ENCODE measurements at regions not wholly inside any gene's neighbourhood (a gene's known extent, or its start where the extent isn't known, plus 50 kb on each side); places are given as distances from the start of the nearest gene placed in this dataset.

DNA sequence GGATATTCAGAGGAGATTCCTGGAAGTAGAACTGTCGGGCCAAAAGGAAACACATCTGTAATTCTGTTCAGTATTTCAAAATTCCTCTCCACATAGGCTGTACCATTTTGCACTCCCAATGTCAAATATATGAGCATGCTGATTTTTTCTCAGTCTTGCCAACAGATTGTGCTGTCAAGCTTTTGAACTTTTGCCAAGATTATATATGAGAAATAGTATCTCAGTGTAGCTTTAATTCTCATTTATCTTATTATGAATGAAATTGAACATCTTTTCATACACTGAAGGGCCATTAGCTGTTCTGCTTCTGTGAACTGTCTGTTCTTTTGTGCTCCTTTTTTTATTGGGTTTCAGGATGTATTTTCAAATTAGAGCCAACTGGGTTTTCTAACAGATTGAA, 907.1 kb downstream of the MAT2B start:
- DNase-seq: no peak

DNA sequence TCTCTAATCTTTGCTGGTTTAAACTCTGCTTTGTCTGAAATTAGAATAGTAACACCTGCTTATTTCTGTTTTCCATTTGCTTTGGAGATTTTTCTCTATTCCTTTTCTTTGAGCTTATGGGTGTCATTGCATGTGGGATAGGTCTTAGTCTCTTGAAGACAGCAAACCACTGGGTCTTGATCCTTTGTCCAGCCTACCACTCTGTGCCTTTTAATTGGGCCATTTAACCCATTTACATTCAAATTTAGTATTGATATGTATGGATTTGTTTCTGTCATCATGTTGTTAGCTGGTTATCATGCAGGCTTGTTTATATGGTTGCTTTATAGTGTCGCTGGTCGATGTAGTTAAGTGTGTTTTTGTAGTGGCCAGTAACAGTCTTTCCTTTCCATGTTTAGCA, 914.7 kb downstream of the MAT2B start:
- no peak for DNase-seq

DNA sequence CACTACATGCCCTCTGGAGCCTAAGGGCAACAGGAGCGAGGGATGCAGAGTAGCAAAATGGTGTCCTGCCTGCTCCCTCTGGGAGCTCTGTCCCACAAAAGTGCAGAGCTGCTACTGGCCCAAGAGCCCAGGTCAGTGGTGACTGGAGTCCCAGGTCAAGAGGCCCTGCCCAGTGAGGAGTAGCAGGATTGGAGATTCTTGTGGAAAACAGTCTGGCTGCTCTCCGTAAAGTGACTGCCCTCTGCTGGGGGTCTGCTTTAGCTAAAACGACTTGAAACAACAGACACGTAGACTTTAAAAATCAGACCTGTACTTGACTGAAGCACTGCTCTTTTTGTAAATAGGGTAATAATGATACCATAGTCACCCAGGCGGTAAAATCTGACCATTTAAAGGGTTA, 917.0 kb downstream of the MAT2B start:
- DNase-seq: peak; percentile 5

DNA sequence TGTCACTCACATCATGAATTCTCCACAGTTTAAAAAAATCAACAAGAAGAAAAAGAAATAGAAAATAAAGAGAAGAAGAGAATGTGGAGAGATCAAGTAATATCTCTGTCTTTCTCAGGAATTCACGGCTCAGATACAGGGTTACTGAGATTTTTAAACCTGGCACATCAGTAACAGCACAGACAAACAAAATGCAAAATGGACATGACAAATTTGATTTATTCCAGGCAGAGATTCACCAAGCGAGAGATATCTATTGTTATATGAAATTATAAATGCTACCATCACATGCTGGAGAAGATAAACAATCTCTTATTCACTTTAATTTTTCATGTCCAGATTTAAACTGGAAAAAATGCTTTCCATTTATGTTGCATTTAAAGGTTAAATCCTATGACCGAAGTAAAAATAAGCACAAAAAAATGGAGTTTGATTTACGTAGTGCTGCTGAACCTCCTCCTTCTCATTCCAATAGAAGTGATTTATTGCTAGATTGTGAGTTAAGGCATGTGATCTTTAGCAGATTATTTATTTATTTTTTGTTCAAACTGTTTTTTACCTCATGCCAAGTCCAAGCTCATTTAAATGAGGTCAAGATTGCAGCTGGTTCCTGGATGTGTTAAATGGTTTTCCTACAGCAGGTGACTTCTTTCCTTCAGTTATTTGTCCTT, 926.4 kb downstream of the MAT2B start:
- DNase-seq: no peak

DNA sequence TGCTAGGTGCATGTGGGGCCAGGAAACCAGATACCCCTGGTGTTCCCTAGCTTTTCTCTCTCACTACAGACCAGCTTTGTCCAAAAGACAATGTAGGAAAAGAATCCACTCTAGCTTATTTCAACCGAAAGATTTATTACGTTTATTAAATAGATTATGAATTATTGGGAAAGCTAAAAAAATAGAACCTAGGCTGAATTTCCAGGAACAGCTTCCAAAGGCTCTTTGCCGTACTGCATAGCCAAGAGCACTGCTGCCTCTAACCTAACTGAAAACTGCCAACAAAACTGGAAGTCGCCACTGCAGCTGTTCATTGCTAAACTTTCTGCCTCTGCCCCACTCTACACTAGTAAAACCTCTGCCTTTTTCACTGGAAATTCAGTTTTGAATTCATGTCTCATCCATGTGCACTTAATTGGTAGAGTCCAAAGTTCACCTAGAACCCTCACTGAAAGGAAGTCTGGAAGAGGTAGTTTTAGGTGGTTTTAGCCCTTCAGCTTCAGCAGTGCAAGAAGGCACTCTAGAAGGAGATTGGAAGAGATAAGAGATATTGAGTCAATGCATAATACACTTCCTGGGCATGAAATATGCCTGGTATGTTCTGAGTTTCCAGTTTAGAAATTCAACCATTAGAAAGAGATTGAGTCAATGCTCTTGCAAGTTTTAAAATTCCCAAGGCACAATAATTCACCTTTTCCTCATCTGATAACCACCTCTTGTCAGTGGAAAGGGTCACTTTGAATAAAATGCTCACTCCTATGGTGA, 927.9 kb downstream of the MAT2B start:
- no peak for DNase-seq

DNA sequence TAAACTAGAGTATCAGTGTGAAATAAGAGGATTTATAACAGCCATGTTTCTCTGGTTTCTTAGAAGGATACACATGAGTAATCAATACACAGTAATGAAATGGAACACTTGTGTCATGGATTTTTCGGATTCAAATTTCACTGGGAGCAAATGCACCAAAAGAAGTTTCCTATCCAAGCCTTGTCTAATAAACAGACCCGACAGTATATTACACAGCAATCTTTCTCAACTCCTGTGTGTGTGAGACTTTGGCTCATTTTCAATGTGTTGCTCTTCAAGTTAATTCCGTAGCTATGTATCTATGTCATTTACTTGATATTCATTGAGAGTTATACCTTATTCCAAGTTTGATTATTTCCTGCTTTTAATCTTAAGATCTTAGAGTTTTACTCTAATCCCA, 930.2 kb downstream of the MAT2B start:
- DNase-seq: no peak

DNA sequence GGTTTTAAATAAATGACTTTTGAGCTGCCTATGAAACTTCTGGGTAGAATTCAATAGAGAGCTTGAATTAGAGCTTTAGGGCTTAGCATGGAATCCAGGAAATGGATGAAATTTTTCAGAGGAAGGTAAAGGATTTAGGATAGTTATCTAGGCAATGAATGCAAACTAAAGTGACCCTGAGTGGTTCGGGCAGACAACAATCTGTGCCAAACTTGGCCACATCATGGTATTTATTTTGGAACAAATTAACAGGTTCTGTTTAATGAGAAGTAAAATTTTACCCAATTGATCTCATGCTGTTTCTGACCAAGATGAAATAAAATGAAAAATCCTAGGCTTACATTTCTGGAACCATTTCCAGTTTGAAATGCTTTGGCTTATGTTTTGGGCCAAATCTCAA, 934.4 kb downstream of the MAT2B start:
- no peak for DNase-seq

DNA sequence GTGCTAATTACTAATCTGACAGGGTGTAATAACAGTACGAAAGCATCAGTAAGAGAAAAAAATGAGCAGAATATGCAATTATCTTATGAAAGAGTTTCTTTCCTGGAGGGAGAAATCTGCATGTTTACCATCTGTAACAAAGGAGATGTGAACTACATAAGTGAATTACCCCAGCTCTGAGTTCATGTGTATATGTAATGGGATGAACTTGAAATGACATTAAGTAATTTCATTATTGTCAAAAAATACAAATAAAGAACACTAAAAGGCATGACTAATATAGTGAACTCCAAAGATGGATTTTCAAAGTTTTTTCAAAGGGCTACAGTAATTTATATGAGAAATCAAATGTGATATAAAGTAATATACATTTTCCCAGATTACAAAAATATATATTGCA, 944.0 kb downstream of the MAT2B start:
- DNase-seq: no peak

DNA sequence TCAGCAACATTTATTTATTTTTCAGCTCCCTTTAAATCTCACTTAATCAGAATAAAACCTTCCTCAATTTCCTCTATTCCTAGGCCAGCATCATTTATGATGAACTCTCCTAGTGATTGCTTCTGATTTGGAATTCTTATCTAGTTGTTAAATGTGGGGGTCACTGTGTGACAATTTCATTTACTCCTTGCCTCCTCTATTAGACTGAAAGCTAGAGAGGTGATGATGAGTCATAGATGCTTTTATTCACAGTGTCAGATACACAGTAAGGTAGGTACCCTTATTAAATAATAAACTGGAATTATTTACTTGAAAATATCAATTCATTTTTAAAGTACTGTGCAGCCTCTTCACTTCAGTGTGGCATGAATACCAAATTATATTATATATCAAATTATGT, 960.6 kb downstream of the MAT2B start:
- no peak for DNase-seq

DNA sequence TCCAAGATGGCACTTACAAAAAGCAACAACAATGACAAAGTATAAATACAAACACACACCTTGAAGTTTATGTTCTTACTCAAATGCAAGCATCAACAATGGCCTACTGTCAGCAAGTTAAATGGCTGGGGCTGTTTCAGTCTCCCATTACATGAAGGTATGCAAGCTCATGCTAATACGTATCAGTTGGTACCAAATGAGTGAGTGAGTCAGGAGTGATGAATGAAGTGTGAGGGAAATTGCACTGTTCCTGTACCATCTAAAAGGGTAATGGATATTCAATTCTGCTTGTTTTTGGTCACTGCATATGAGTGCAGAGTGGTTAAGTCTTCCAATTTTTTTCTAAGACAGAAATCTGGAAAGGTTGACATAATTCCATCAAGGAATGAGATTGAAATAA, 964.9 kb downstream of the MAT2B start:
- DNase-seq: no peak

DNA sequence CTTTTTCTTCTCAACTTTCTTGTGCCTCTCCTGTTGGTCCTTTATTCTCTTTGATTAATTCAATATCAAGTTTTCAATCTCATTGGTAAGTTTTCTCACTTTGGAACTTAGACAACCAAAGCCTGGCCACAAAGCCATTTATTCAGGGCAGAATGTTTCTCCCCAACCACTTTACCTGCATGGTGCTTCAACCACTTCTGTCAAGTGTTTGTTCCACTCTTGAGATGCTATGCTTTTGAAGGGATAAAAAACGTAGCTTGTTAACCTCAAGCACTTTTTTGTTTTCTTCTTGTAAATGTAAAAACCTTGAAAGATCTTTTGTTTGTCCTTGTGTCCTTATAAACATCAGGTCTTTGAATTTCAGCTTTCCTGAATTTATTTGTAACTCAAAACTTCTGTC, 966.7 kb downstream of the MAT2B start:
- DNase-seq: no peak

DNA sequence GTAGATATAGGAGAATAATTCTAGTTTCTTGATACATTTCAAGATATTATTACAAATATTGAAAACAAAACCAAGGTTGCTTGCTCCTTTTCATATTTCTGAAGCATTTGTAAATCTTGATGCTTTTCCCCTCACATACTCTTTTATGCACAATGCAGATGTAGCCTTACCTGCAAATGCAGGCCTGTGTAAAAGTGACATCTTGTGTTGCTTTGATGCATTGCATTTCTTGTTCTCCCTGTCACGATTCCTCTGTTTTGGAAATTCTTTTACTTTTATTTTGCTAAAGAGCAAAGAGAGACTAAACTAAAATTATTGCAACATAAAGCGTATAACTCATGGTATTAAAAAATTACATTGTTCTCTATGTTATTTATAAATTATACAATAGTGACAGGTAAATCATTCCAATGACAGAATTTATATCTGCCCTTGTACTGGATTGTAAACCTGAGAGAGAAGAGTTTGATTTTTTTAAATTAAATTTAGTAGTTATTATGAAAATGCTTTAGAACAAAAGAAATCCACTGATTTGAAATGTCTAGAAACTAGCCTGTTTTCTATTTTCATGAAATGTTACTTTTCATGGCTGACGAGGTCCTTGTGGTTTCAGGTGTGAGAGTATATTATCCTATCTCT, 970.0 kb downstream of the MAT2B start:
- DNase-seq: peak; percentile 35

DNA sequence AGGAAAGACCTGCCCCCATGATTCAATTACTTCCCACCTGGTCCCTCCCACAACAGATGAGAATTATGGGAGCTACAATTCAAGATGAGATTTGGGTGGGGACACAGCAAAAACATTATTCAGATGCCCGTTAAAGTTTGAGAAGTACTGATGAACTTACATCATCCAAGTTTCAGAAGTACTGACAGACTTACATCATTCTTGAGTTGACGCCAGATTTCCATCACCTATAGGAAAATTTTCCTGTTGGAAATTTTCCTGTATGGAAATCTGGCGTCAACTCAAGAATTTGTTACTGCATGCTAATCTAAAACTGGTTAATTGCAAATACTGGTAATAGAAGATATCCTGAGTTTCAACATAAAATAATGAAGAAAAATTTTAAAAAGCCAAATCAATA, 975.9 kb downstream of the MAT2B start:
- no peak for DNase-seq

DNA sequence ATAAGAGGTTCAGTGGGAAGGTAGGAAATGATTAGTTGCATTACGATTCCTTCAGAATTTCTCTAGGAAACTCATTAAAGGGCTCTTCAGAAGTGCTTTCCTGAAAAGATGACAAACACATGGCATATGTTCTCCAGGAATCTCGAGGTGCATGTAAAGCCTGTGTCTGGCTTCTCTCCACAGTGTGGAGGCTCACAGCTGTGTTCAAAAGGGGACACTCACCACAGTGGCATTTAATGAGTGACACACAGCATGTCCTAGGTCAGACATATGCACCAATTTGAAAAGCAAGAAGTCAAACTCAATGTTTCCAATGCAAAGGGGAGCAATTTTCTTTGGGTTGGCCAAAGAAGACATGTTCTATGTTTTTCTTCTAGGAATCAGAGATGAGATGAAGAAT, 976.9 kb downstream of the MAT2B start:
- no peak for DNase-seq

DNA sequence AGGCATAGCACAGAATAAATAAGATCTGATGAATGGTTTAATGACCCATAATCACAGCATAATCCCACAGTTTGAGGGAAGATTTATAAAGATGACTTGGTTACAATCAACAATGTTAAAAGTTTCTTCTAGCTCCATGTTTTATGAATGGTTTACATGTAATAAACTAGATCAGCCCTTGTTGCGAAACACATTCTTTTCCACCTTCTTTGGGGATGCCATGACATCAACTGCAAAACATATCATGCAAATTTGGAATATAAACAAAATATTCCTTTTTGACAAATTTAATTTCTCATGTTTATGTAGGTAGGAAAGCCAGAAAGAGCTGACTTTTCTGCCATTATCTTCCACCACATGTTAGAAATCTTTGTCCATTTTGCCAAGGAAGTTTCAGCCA, 979.5 kb downstream of the MAT2B start:
- no peak for DNase-seq

DNA sequence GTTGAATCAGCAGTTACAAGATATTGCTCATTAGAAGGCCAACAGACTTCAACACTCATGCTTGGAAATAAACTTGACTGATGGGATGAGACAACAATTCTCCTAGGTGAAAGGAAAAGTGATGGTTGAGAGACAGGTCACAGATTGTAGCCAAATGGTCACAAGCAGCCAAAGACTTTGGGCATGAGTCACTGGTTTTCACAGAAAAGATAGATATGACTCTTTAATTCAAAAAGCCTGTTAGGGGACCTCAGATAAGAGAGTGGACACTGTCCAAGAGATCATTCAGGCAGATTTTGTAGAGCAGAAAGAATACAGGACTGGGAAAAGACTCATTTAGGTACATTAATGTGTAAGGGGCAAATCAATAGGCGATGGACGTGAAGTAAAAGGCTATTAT, 982.5 kb downstream of the MAT2B start:
- DNase-seq: no peak

DNA sequence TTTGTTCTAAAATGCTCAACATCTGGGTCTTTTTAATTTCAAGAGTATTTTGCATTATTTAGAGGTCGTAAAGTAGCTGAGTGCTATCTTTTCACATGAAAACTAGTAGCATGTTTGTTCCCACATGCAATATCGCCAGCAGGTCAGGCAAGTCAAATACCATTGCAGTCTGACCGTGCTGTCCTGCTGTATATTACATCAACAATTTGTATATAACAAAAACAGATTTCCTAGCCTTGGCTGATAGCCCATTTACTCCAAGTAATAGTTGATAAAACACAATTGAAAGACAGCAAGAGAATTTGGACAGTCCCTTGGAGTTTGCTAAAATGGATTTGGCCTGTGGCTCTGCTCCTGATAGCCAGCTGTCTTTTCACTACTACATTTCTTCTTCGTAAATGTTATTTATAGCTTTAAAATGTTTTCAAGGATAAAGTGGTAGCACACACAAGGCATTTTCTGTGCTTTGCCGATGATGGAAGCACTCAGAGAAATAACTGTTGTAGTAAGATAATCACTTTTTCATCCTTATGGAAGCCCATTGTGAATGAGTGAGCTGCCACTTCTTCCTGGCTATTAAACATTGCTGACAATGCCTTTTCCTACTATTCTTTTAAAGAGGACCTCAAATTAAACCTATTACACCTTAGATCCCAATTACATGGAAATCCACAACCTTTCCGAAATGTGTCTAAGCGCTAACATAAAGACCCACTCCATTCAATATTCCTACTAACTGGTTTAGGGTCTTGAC, 992.1 kb downstream of the MAT2B start:
- no peak for DNase-seq

DNA sequence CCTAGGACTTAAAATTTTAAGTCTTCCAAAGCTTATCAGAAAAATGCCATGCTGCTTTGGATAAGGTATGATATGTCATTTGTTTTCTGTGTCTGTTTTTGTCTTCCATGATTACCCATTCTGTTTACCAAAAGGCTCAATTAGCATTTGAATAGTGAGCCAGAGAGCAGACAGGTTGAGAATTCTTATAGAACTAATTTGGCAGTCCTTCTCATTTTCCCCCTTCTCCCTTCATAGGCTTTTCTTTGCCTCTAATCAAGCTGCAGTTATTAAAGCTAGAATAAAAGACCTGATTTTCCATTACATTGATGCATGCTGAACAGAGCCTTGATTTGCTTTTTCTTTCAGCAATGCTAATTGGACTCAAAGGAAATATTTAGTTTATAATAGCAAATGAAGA, 993.0 kb downstream of the MAT2B start:
- no peak for DNase-seq

DNA sequence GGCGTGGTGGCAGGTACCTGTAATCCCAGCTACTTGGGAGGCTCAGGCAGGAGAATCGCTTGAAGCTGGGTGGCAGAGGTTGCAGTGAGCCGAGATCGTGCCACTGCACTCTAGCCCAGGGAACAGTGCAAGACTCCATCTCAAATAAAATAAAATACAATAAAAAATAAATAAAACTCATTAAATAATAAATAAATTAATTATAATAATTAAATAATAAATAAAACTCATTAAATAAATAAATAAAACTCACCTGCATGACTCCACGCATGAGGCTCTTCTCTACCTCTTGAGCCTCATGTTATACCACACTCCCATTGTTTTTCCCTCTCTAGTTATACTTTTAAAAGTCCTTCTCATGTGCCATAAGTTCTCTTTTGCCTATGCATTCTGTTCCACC, 995.4 kb downstream of the MAT2B start:
- DNase-seq: no peak

DNA sequence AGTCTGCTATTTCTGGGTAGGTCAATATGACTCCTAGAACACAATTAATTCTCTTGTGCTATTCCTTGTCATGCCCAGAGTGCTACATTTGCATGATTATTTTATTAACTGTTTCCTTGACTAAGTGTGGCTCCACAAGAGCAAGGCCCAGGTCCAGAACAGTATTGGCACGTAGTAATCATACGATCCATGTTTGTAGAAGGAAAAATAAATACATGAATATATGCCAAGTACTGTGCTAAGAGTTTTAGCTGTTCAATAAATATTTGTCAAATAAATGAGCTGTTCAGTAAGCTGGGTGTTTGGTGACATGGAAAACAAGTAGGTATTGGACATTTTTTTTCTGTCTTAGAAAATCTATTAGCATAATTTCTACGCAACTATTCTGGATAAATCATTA, 995.9 kb downstream of the MAT2B start:
- no peak for DNase-seq

DNA sequence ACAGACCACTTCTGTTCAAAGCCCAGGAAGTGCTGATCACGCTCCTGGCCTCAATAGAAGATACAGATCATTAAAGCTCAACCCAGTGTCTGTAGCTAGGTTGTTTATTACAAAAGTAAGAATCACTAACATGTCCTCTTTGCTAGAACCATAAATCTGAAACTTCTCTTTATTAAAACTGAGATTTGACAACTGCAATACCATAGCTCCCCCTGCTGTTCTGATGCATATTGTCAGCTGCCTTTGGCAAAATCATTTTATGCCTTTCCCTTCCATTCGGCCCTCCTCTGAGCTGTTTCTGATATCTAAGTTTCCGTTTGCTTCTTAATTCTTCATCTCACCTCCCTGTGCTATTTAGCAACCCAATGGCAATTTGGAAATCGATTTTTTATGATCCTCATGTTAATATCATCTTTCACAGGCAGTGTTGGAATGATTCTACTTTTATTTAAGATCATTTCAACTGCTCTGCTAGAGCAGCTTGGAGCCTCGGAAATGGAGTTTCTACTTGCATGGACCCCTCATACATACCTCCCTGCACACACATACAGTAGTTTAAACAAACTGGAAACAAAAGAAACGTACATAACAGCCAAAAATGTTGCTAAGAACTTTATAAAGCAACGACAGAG, 998.8 kb downstream of the MAT2B start:
- DNase-seq: peak; percentile 87

DNA sequence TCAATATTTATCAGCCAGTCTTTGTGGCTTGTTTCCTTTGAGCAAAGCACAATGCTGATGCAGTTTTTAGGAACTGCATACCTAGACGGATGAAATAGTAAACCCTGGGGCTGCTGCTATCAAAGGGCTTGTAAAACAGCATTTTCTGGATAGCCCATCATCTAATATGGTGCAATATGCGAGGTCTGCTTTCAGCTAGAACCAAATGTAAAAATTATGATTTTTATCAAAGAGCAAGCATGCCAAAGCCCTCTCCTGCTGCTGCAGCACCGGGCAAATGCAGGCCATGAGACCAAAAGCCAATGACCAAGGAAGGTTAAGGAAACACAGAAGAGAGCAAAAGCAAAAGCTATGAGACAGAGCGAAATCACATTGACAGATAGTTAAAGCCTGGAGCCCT, 1000.4 kb downstream of the MAT2B start:
- DNase-seq: no peak
